DOHH2 (cell line): ENCODE measurements at regions not wholly inside any gene's neighbourhood (a gene's known extent, or its start where the extent isn't known, plus 50 kb on each side); places are given as distances from the start of the nearest gene placed in this dataset.

Source experiments
- EZH2phosphoT487 ChIP-seq: fragments of 200-600 bp; sonication (generic); IDR thresholded peaks from 2 replicates; pipeline ENCODE4 v1.6.1; 2017; ENCODE audit warnings: borderline replicate concordance, mild to moderate bottlenecking, antibody characterized with exemption, low read length, moderate library complexity, mixed read lengths
- TF ChIP-seq, protein P1 (sequence below): fragments of 200-600 bp; sonication (generic); IDR thresholded peaks from one replicate; pipeline ENCODE4 v1.5.1; 2014; ENCODE audit warnings: antibody characterized with exemption, mild to moderate bottlenecking, low read depth, low read length; ENCODE audit not compliant: poor library complexity, severe bottlenecking

DNA sequence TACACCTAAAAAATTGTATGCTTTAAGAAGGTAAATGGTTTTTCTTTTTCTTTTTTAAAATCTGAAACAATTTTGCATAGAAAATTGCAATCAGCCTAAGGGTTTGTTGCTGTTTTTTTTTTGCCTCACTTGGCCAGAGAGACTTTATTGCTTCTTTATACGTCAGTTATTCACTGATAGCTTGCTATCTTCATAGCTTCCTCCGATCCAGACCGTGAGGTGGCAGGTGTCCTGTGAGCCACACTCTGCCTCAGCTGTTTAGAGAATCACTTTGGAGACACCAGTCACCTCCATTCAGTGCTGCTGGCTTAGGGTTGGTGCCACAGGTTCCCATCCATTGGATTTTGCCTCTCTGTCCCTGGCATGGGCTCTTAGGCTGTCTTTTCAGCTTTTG is 68.0 kb downstream of the HHEX start:
- TF ChIP-seq, protein P1, sequence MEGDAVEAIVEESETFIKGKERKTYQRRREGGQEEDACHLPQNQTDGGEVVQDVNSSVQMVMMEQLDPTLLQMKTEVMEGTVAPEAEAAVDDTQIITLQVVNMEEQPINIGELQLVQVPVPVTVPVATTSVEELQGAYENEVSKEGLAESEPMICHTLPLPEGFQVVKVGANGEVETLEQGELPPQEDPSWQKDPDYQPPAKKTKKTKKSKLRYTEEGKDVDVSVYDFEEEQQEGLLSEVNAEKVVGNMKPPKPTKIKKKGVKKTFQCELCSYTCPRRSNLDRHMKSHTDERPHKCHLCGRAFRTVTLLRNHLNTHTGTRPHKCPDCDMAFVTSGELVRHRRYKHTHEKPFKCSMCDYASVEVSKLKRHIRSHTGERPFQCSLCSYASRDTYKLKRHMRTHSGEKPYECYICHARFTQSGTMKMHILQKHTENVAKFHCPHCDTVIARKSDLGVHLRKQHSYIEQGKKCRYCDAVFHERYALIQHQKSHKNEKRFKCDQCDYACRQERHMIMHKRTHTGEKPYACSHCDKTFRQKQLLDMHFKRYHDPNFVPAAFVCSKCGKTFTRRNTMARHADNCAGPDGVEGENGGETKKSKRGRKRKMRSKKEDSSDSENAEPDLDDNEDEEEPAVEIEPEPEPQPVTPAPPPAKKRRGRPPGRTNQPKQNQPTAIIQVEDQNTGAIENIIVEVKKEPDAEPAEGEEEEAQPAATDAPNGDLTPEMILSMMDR = no peak
- TF ChIP-seq EZH2phosphoT487 = no peak
